HEK293T (cell line): ENCODE measurements at regions not wholly inside any gene's neighbourhood (a gene's known extent, or its start where the extent isn't known, plus 50 kb on each side); places are given as distances from the start of the nearest gene placed in this dataset.
"Not testable (repeated sequence)": the region's sequence is repeated elsewhere in the genome, so short reads cannot be mapped to it uniquely, and the experiment has no call there.

Experiments used
- CTCF ChIA-PET: fragments of 350-600 bp; formaldehyde crosslinking; extraction: SDS; loops from one replicate; lab custom pipeline; 2021; ENCODE audit warnings: antibody characterized with exemption, inconsistent platforms; lab: Yijun Ruan, JAX
- POLR2A ChIA-PET: fragments of 350-600 bp; formaldehyde crosslinking; extraction: SDS; loops from one replicate; lab custom pipeline; 2020; ENCODE audit warnings: antibody characterized with exemption, inconsistent platforms; lab: Yijun Ruan, JAX
- DNase-seq: peaks from one replicate; pipeline ENCODE4 v3.0.0; 2012; ENCODE audit warnings: mixed read lengths; ENCODE audit errors: extremely low spot score
- ARNT ChIP-seq: fragments of 450-650 bp; IDR thresholded peaks from 2 replicates; pipeline ENCODE4 v1.6.1; 2017; ENCODE audit warnings: mild to moderate bottlenecking
- BHLHE40 ChIP-seq: fragments of 450-650 bp; IDR thresholded peaks from 2 replicates; pipeline ENCODE4 v1.6.1; 2016; ENCODE audit warnings: mild to moderate bottlenecking, moderate library complexity, borderline replicate concordance
- CTBP1 ChIP-seq: fragments of 450-650 bp; IDR thresholded peaks from 2 replicates; pipeline ENCODE4 v1.6.1; 2016; ENCODE audit warnings: borderline replicate concordance
- ELF4 ChIP-seq: fragments of 450-650 bp; IDR thresholded peaks from 2 replicates; pipeline ENCODE4 v1.6.1; 2017; ENCODE audit warnings: antibody characterized with exemption
- FOXA1 ChIP-seq: fragments of 450-650 bp; IDR thresholded peaks from 2 replicates; pipeline ENCODE4 v1.6.1; 2016; ENCODE audit warnings: mild to moderate bottlenecking
- FOXK2 ChIP-seq: fragments of 450-650 bp; IDR thresholded peaks from 2 replicates; pipeline ENCODE4 v1.6.1; 2016; ENCODE audit warnings: mild to moderate bottlenecking
- FOXM1 ChIP-seq: fragments of 450-650 bp; IDR thresholded peaks from 2 replicates; pipeline ENCODE4 v1.6.1; 2017; ENCODE audit warnings: mild to moderate bottlenecking, borderline replicate concordance
- HDGF ChIP-seq: fragments of 450-650 bp; IDR thresholded peaks from 2 replicates; pipeline ENCODE4 v1.6.1; 2017; ENCODE audit warnings: antibody characterized with exemption, borderline replicate concordance
- L3MBTL2 ChIP-seq: fragments of 450-650 bp; conservative IDR thresholded peaks from 2 replicates; pipeline ENCODE4 v1.6.1; 2016; ENCODE audit warnings: mild to moderate bottlenecking
- LEF1 ChIP-seq: fragments of 450-650 bp; IDR thresholded peaks from 2 replicates; pipeline ENCODE4 v1.6.1; 2017; ENCODE audit warnings: mild to moderate bottlenecking, borderline replicate concordance
- NFRKB ChIP-seq: fragments of 450-650 bp; IDR thresholded peaks from 2 replicates; pipeline ENCODE4 v1.6.1; 2016; ENCODE audit warnings: mild to moderate bottlenecking, moderate library complexity
- PKNOX1 ChIP-seq: fragments of 450-650 bp; IDR thresholded peaks from 2 replicates; pipeline ENCODE4 v1.6.1; 2016
- SP1 ChIP-seq: fragments of 450-650 bp; IDR thresholded peaks from 2 replicates; pipeline ENCODE4 v1.6.1; 2017
- SUZ12 ChIP-seq: fragments of 450-650 bp; IDR thresholded peaks from 2 replicates; pipeline ENCODE4 v1.6.1; 2016; ENCODE audit warnings: mild to moderate bottlenecking
- TARDBP ChIP-seq: fragments of 450-650 bp; IDR thresholded peaks from 2 replicates; pipeline ENCODE4 v1.6.1; 2016
- ZNF384 ChIP-seq: fragments of 450-650 bp; IDR thresholded peaks from 2 replicates; pipeline ENCODE4 v1.6.1; 2016

- CTCF ChIA-PET, result interaction anchor here (0.6 to 1.7 kb wide), 4 partner anchors 25 to 209 kb away, joined by 3 to 14 read pairs (median 4); no protein-coding TSS in a partner anchor
- DNase-seq, POLR2A ChIA-PET: not testable (repeated sequence)
Measured at GRCh38 chr5:93682471-93683404, 58.7 kb downstream of the POU5F2 start.

DNA sequence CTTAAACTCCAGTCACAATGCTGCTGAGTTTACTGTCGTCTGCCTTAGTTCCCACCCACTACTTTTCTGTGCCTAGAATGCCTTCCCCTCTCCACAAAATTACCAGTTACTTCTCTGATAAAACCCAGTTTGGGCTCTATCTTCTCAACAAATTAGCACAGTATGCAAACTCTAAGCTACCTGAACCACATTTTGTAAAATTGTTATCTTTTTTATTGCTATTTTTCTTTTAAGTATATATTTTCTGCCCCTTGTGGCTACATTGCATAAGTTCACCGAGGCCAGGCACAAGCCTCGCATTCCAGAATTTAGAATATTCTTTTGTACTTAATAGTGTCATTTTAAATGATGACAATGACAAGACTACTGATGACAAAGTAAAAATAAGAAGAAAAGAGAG is 60.0 kb downstream of the POU5F2 start:
- TF ChIP-seq TARDBP (no peak), SP1 (no peak), CTBP1 (no peak), SUZ12 (no peak), L3MBTL2 (no peak), FOXA1 (no peak), BHLHE40 (no peak), ZNF384 (no peak), ARNT (no peak), LEF1 (no peak), PKNOX1 (no peak), ELF4 (no peak), NFRKB (no peak), FOXK2 (no peak), FOXM1 (no peak), HDGF (no peak)
- POLR2A ChIA-PET, result no interaction called here
- DNase-seq, result no peak
- CTCF ChIA-PET, result interaction anchor here (1.0 to 1.7 kb wide), 4 partner anchors 16 to 74 kb away, joined by 3 to 14 read pairs (median 5); no protein-coding TSS in a partner anchor

DNA sequence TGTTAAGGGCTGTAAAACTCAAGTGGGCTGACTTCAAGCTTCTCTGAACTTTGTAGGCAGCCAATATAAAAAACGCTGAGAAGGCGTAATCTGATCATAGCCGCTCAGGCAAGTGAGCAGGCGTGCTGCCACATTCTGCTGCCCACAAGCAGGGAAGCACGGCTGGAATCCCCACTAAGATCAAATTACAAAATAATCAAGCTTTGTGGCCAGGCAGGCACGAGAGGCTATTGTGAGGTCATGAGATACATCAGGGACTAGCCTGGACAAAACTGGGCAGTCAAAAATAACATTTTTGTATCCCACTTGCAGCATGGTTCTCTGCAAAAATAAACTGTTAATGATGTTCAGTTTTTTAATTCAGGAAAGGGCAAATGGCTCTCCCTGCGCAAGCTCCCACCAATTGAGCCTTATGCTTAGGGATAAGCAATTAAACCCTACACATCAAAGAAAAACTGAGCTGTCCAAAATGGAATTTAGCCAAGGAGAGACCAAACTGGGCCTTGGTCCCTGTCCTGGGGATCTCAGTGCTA is 64.0 kb downstream of the POU5F2 start:
- TF ChIP-seq NFRKB, result no peak
- TF ChIP-seq BHLHE40, result no peak
- no peak for TF ChIP-seq SP1
- TF ChIP-seq SUZ12, result no peak
- TF ChIP-seq ELF4, result no peak
- peak; percentile 100 for TF ChIP-seq ARNT
- TF ChIP-seq ZNF384, result peak; percentile 47; the same call in 1 of the 2 replicates
- no peak for TF ChIP-seq L3MBTL2
- peak; percentile 57; the same call in 1 of the 2 replicates for TF ChIP-seq PKNOX1
- TF ChIP-seq TARDBP, result 0 out of 2 replicates have a peak, but pooled peaks have one; percentile 30
- no peak for TF ChIP-seq FOXM1
- TF ChIP-seq LEF1, result peak; percentile 56; the same call in 1 of the 2 replicates
- TF ChIP-seq CTBP1, result peak; percentile 97
- peak; percentile 71 for TF ChIP-seq FOXA1
- no peak for TF ChIP-seq FOXK2
- TF ChIP-seq HDGF, result no peak
- ChIA-PET POLR2A (interaction anchor here (0.8 to 3.2 kb wide), 5 partner anchors 56 to 86 kb away, joined by 3 to 23 read pairs (median 4); no protein-coding TSS in a partner anchor), CTCF (interaction anchor here (0.6 to 1.3 kb wide), 6 partner anchors 55 to 124 kb away, joined by 3 to 5 read pairs (median 3); partner anchors contain the start of gene NR2F1)
- DNase-seq, result peak; percentile 75

DNA sequence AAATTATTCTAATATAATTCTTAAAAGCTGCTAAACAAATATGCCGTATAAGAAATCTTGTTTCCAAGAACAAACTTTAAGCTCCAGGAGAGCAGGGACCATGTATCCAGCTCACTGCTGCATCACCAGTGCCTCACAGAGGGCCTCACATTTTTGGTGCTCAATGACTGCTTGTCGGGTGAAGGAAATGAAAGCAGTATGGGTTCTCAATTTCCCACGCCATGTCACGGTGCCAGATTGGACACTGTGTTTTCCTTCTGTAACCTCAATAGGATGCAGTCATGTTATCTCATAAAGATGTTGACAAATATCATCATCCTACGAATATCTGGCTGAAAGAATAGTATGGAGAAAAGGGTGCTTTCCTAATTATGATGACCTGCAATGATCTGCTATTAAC is 64.7 kb downstream of the POU5F2 start:
- TF ChIP-seq L3MBTL2 (no peak), ELF4 (no peak), HDGF (no peak), BHLHE40 (no peak), CTBP1 (no peak), PKNOX1 (no peak), SP1 (no peak), ARNT (no peak), TARDBP (no peak), FOXA1 (no peak), NFRKB (no peak), FOXK2 (no peak), SUZ12 (no peak)
- POLR2A ChIA-PET, result interaction anchor here (0.8 to 3.2 kb wide), 3 partner anchors 56 to 77 kb away, joined by 3 to 23 read pairs (median 4); no protein-coding TSS in a partner anchor
- CTCF ChIA-PET, result interaction anchor here (0.6 to 1.4 kb wide), 5 partner anchors 13 to 125 kb away, joined by 3 to 5 read pairs (median 4); partner anchors contain the start of gene NR2F1
- no peak for DNase-seq
